ENCODE measurements at regions not wholly inside any gene's neighbourhood (a gene's known extent, or its start where the extent isn't known, plus 50 kb on each side); places are given as distances from the start of the nearest gene placed in this dataset.
"Not testable (repeated sequence)": the region's sequence is repeated elsewhere in the genome, so short reads cannot be mapped to it uniquely, and the experiment has no call there.

- ChIA-PET CTCF (ENCODE audit: partially characterized antibody) (no interaction called here), POLR2A (ENCODE audit: partially characterized antibody) (no interaction called here)
- Histone ChIP-seq H3K27me3 (ENCODE audit: insufficient read depth, low read length) (no peaks in the 10 kb centered on the region), H3K4me1 (ENCODE audit: insufficient read depth, low read length) (no peaks in the 10 kb centered on the region), H3K36me3 (ENCODE audit: insufficient read depth, low read length) (no peaks in the 10 kb centered on the region), H3K27ac (ENCODE audit: low read depth, low read length) (no peak overlapping the region), H3K9me3 (ENCODE audit: control insufficient read depth in 1 of 2, low read length in 2 of 2) (no peaks in the 10 kb centered on the region), H3K4me3 (ENCODE audit: low read length in 2 of 2) (no peak overlapping the region)
- H3K9me3 Mint-ChIP-seq = peaks cover 0 to 6% (median under 1%) of the 10 kb centered on the region in 8 donors
- H3K4me1 Mint-ChIP-seq = no peaks in the 10 kb centered on the region
- no peak overlapping the region for H3K27ac Mint-ChIP-seq
- H3K27me3 Mint-ChIP-seq = peaks cover 0 to 2% of the 10 kb centered on the region in 2 donors
- no peak overlapping the region for H3K4me3 Mint-ChIP-seq
- H3K36me3 Mint-ChIP-seq = no peaks in the 10 kb centered on the region
- intact Hi-C loops (cut with micrococcal nuclease) = no loop called here
- DNase-seq = no peak
Observed at GRCh38 chr7:47181746-47182361, 400.1 kb downstream of the TNS3 start.

DNA sequence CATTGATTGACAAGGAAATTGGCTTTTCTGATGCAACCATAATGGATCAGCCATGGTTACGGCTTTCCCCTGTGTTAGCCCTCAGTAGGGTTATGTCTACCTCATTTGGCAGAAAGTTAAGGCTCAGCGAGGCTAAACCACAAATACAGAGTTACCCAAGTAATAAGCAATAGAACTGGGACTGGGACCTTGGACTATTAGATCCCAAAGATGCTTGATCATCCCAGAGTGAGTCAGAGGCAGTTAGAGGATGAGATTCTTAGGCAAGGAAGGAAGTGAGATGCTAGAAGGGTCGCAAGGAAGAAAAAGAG, 401.4 kb downstream of the TNS3 start:
- H3K27ac ChIP-seq (ENCODE audit: low read depth, low read length) = no peak overlapping the region
- Mint-ChIP-seq H3K4me1 (no peaks in the 10 kb centered on the region), H3K27me3 (peaks cover 0 to 2% of the 10 kb centered on the region in 2 donors), H3K27ac (no peak overlapping the region), H3K9me3 (peaks cover 0 to 15% (median 2%) of the 10 kb centered on the region in 8 donors), H3K36me3 (no peaks in the 10 kb centered on the region), H3K4me3 (no peak overlapping the region)
- ChIA-PET CTCF (ENCODE audit: partially characterized antibody) (no interaction called here), POLR2A (ENCODE audit: partially characterized antibody) (no interaction called here)
- no peak for DNase-seq
- intact Hi-C loops (cut with micrococcal nuclease) = no loop called here
- no peaks in the 10 kb centered on the region for H3K4me1 ChIP-seq (ENCODE audit: insufficient read depth, low read length)
- no peaks in the 10 kb centered on the region for H3K9me3 ChIP-seq (ENCODE audit: control insufficient read depth in 1 of 2, low read length in 2 of 2)
- H3K27me3 ChIP-seq (ENCODE audit: insufficient read depth, low read length) = no peaks in the 10 kb centered on the region
- no peaks in the 10 kb centered on the region for H3K36me3 ChIP-seq (ENCODE audit: insufficient read depth, low read length)
- no peak overlapping the region for H3K4me3 ChIP-seq (ENCODE audit: low read length in 2 of 2)

- H3K27me3 ChIP-seq (ENCODE audit: insufficient read depth, low read length) = no peaks in the 10 kb centered on the region
- H3K27ac Mint-ChIP-seq = no peak overlapping the region
- no peak overlapping the region for H3K4me3 Mint-ChIP-seq
- H3K4me1 Mint-ChIP-seq = no peaks in the 10 kb centered on the region
- H3K27me3 Mint-ChIP-seq = peaks cover 0 to 2% of the 10 kb centered on the region in 2 donors
- POLR2A ChIA-PET (ENCODE audit: partially characterized antibody) = no interaction called here
- DNase-seq = no peak
- no peaks in the 10 kb centered on the region for H3K9me3 ChIP-seq (ENCODE audit: control insufficient read depth in 1 of 2, low read length in 2 of 2)
- no peak overlapping the region for H3K4me3 ChIP-seq (ENCODE audit: low read length in 2 of 2)
- H3K36me3 Mint-ChIP-seq = no peaks in the 10 kb centered on the region
- CTCF ChIA-PET (ENCODE audit: partially characterized antibody) = no interaction called here
- H3K36me3 ChIP-seq (ENCODE audit: insufficient read depth, low read length) = no peaks in the 10 kb centered on the region
- H3K27ac ChIP-seq (ENCODE audit: low read depth, low read length) = no peak overlapping the region
- no peaks in the 10 kb centered on the region for H3K4me1 ChIP-seq (ENCODE audit: insufficient read depth, low read length)
- intact Hi-C loops (cut with micrococcal nuclease) = no loop called here
- peaks cover 0 to 15% (median 2%) of the 10 kb centered on the region in 8 donors for H3K9me3 Mint-ChIP-seq
Observed at GRCh38 chr7:47179812-47180515, 401.9 kb downstream of the TNS3 start.

GRCh38 chr7:47172602-47173539, 409.0 kb downstream of the TNS3 start:
- H3K27ac Mint-ChIP-seq; intact Hi-C loops (cut with micrococcal nuclease): not testable (repeated sequence)

GRCh38 chr7:47170516-47170915, 411.4 kb downstream of the TNS3 start:
- no peaks in the 10 kb centered on the region for H3K27me3 ChIP-seq (ENCODE audit: insufficient read depth, low read length)
- no peak overlapping the region for H3K27ac ChIP-seq (ENCODE audit: low read depth, low read length)
- H3K9me3 ChIP-seq (ENCODE audit: control insufficient read depth in 1 of 2, low read length in 2 of 2) = no peaks in the 10 kb centered on the region
- Mint-ChIP-seq H3K27me3 (no peaks in the 10 kb centered on the region), H3K36me3 (no peaks in the 10 kb centered on the region), H3K4me1 (no peaks in the 10 kb centered on the region), H3K9me3 (peaks cover 0 to 3% (median 0%) of the 10 kb centered on the region in 8 donors), H3K27ac (no peak overlapping the region), H3K4me3 (no peak overlapping the region)
- H3K4me3 ChIP-seq (ENCODE audit: low read length in 2 of 2) = no peak overlapping the region
- DNase-seq = no peak
- intact Hi-C loops (cut with micrococcal nuclease) = no loop called here
- POLR2A ChIA-PET (ENCODE audit: partially characterized antibody) = no interaction called here
- H3K4me1 ChIP-seq (ENCODE audit: insufficient read depth, low read length) = no peaks in the 10 kb centered on the region
- CTCF ChIA-PET (ENCODE audit: partially characterized antibody) = no interaction called here
- H3K36me3 ChIP-seq (ENCODE audit: insufficient read depth, low read length) = no peaks in the 10 kb centered on the region

More at GRCh38 chr7:47172602-47173539, 409.0 kb downstream of the TNS3 start:
- H3K27me3 ChIP-seq (ENCODE audit: insufficient read depth, low read length); CTCF ChIA-PET (ENCODE audit: partially characterized antibody); H3K9me3 ChIP-seq (ENCODE audit: control insufficient read depth in 1 of 2, low read length in 2 of 2); H3K27me3 Mint-ChIP-seq; H3K36me3 Mint-ChIP-seq; DNase-seq; H3K4me1 Mint-ChIP-seq; H3K27ac ChIP-seq (ENCODE audit: low read depth, low read length); H3K4me1 ChIP-seq (ENCODE audit: insufficient read depth, low read length); H3K4me3 ChIP-seq (ENCODE audit: low read length in 2 of 2); H3K4me3 Mint-ChIP-seq; H3K36me3 ChIP-seq (ENCODE audit: insufficient read depth, low read length); POLR2A ChIA-PET (ENCODE audit: partially characterized antibody): not testable (repeated sequence)
- peaks cover 0 to 14% (median 2%) of the 10 kb centered on the region in 8 donors for H3K9me3 Mint-ChIP-seq

- no peak for DNase-seq
- ChIA-PET CTCF (ENCODE audit: partially characterized antibody) (no interaction called here), POLR2A (ENCODE audit: partially characterized antibody) (no interaction called here)
- no peaks in the 10 kb centered on the region for H3K36me3 Mint-ChIP-seq
- no peaks in the 10 kb centered on the region for H3K4me1 Mint-ChIP-seq
- no peaks in the 10 kb centered on the region for H3K36me3 ChIP-seq (ENCODE audit: insufficient read depth, low read length)
- H3K4me3 Mint-ChIP-seq = no peak overlapping the region
- H3K27me3 Mint-ChIP-seq = peaks cover 0 to 1% of the 10 kb centered on the region in 2 donors
- no peaks in the 10 kb centered on the region for H3K27me3 ChIP-seq (ENCODE audit: insufficient read depth, low read length)
- H3K9me3 Mint-ChIP-seq = peaks cover 0 to 12% (median 0%) of the 10 kb centered on the region in 8 donors
- no peaks in the 10 kb centered on the region for H3K4me1 ChIP-seq (ENCODE audit: insufficient read depth, low read length)
- H3K27ac ChIP-seq (ENCODE audit: low read depth, low read length) = no peak overlapping the region
- no peaks in the 10 kb centered on the region for H3K9me3 ChIP-seq (ENCODE audit: control insufficient read depth in 1 of 2, low read length in 2 of 2)
- no peak overlapping the region for H3K27ac Mint-ChIP-seq
- no peak overlapping the region for H3K4me3 ChIP-seq (ENCODE audit: low read length in 2 of 2)
- intact Hi-C loops (cut with micrococcal nuclease) = no loop called here
Observed at GRCh38 chr7:47154791-47155190, 427.1 kb downstream of the TNS3 start.

DNA sequence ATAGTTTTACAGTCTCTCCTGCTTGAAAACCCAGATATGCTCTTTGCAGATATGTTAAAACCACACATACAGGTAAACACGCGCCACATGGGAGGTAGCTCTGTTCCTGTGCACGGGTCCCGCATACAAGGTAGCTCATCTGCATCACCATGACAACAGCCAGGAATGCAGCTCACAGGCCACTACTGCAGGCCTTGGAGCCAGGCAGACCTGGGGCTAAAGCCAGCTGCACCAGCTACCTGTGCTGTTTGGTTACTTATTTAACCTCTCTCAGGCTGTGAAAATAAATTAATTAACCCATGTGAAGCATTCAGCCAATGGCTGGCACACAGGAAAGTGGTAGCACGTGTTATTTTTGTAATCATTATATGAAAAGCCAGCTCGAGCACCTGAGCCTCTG, 428.3 kb downstream of the TNS3 start:
- Histone ChIP-seq H3K4me3 (ENCODE audit: low read length in 2 of 2) (no peak overlapping the region), H3K27me3 (ENCODE audit: insufficient read depth, low read length) (no peaks in the 10 kb centered on the region), H3K9me3 (ENCODE audit: control insufficient read depth in 1 of 2, low read length in 2 of 2) (no peaks in the 10 kb centered on the region), H3K27ac (ENCODE audit: low read depth, low read length) (no peak overlapping the region), H3K4me1 (ENCODE audit: insufficient read depth, low read length) (no peaks in the 10 kb centered on the region), H3K36me3 (ENCODE audit: insufficient read depth, low read length) (no peaks in the 10 kb centered on the region)
- Mint-ChIP-seq H3K4me3 (no peak overlapping the region), H3K36me3 (no peaks in the 10 kb centered on the region), H3K4me1 (no peaks in the 10 kb centered on the region), H3K27me3 (peaks cover 0 to 1% of the 10 kb centered on the region in 2 donors), H3K27ac (no peak overlapping the region), H3K9me3 (peaks cover 0 to 13% (median 0%) of the 10 kb centered on the region in 8 donors)
- ChIA-PET CTCF (ENCODE audit: partially characterized antibody) (no interaction called here), POLR2A (ENCODE audit: partially characterized antibody) (no interaction called here)
- intact Hi-C loops (cut with micrococcal nuclease) = no loop called here
- no peak for DNase-seq
